GM12878 (cell line): ENCODE measurements at regions not wholly inside any gene's neighbourhood (a gene's known extent, or its start where the extent isn't known, plus 50 kb on each side); places are given as distances from the start of the nearest gene placed in this dataset.

Source experiments
- ATAC-seq: fragments of 200-7000 bp; cut with Tn5 transposase; 3 replicates; pipeline ENCODE4 v1.9.1; 2020; ENCODE audit warnings: mild to moderate bottlenecking, moderate library complexity
- BruUV-seq: library from RNA; stranded (reverse); fragments of 400-500 nt; replicated peaks from 2 replicates; lab custom pipeline; 2021; lab: Mats Ljungman, UMichigan
- CTCF ChIA-PET: fragments of 300-600 bp; sonication (Branson Sonifier 250); formaldehyde crosslinking; extraction: SDS; loops from one replicate; lab custom pipeline; 2021; ENCODE audit warnings: inconsistent platforms; lab: Yijun Ruan, JAX
- POLR2A ChIA-PET: fragments of 350-600 bp; formaldehyde crosslinking; extraction: SDS; loops from one replicate; lab custom pipeline; 2021; ENCODE audit warnings: inconsistent platforms; lab: Charles Lee
- RAD21 ChIA-PET: fragments of 300-600 bp; sonication (Branson Sonifier 250); formaldehyde crosslinking; loops from one replicate; lab custom pipeline; 2023; ENCODE audit warnings: antibody characterized with exemption; ENCODE audit not compliant: unreplicated experiment; lab: Charles Lee
- SMC1A ChIA-PET: fragments of 300-600 bp; sonication (Branson Sonifier 250); formaldehyde crosslinking; loops from one replicate; lab custom pipeline; 2023; ENCODE audit not compliant: unreplicated experiment, uncharacterized antibody; lab: Charles Lee
- DNase-seq: peaks from one replicate; pipeline ENCODE4 v3.0.0-alpha.2; 2011; ENCODE audit warnings: low read depth, low spot score
- FAIRE-seq: peaks from 3 replicates; lab custom pipeline; 2011; peaks lifted over from hg19 to GRCh38; lab: Jason Lieb, UNC
- H2AFZ ChIP-seq: 2 replicates; pipeline ENCODE4 v1.6.0; 2011; ENCODE audit warnings: low read depth, low read length, control low read depth; ENCODE audit not compliant: control insufficient read depth
- H3K27ac ChIP-seq: 2 replicates; pipeline ENCODE4 v1.5.1; 2011; ENCODE audit warnings: control low read depth; ENCODE audit not compliant: control insufficient read depth, insufficient read depth
- H3K27me3 ChIP-seq, 2 experiments: replicated peaks in 1 of 2; 2 replicates each; pipeline versions ENCODE4 v1.6.0 to v1.6.1; 2011; ENCODE audit warnings: low read length in 1 of 2; ENCODE audit not compliant: control insufficient read depth in 2 of 2, insufficient read depth in 2 of 2
- H3K36me3 ChIP-seq, 2 experiments: 2 replicates each; pipeline ENCODE4 v1.5.1; 2011; ENCODE audit warnings: low read length in 1 of 2; ENCODE audit not compliant: control insufficient read depth in 2 of 2, insufficient read depth in 2 of 2
- H3K4me1 ChIP-seq: 2 replicates; pipeline ENCODE4 v1.6.1; 2011; ENCODE audit warnings: mild to moderate bottlenecking, low read length, moderate library complexity, mixed read lengths; ENCODE audit not compliant: control insufficient read depth, insufficient read depth
- H3K4me2 ChIP-seq: 2 replicates; pipeline ENCODE4 v1.6.0; 2011; ENCODE audit warnings: control low read depth; ENCODE audit not compliant: control insufficient read depth, insufficient read depth
- H3K4me3 ChIP-seq: fragments of 200-600 bp; sonication (generic); 2 replicates; pipeline ENCODE4 v1.5.1; 2016
- H3K79me2 ChIP-seq: 2 replicates; pipeline ENCODE4 v1.6.0; 2011; ENCODE audit warnings: low read length; ENCODE audit not compliant: control insufficient read depth, insufficient read depth
- H3K9ac ChIP-seq: 2 replicates; pipeline ENCODE4 v1.8.0; 2011; ENCODE audit warnings: low read length, control low read depth, mixed read lengths; ENCODE audit not compliant: control insufficient read depth, insufficient read depth
- H3K9me3 ChIP-seq: replicated peaks from 3 replicates; pipeline ENCODE4 v1.5.1; 2011; ENCODE audit warnings: mild to moderate bottlenecking, low read length; ENCODE audit not compliant: control insufficient read depth, insufficient read depth
- H4K20me1 ChIP-seq: 2 replicates; pipeline ENCODE4 v1.6.0; 2011; ENCODE audit not compliant: control insufficient read depth, insufficient read depth
- ASH2L ChIP-seq: fragments of 300-600, 200-600 bp; sonication (generic); IDR thresholded peaks from 2 replicates; pipeline ENCODE4 v1.6.1; 2017; ENCODE audit warnings: low read depth, mild to moderate bottlenecking, borderline replicate concordance
- CHD1 ChIP-seq: IDR thresholded peaks from 2 replicates; pipeline ENCODE4 v1.6.1; 2012; ENCODE audit warnings: low read depth, low read length, improper control_type of control experiment
- IRF4 ChIP-seq: IDR thresholded peaks from 2 replicates; pipeline ENCODE4 v1.6.1; 2011; ENCODE audit warnings: low read depth, low read length
- JUND ChIP-seq: IDR thresholded peaks from 2 replicates; pipeline ENCODE4 v1.6.1; 2012; ENCODE audit warnings: low read depth, mild to moderate bottlenecking, low read length, improper control_type of control experiment, moderate library complexity
- MTA2 ChIP-seq: fragments of 450-650 bp; IDR thresholded peaks from 2 replicates; pipeline ENCODE4 v1.6.1; 2016; ENCODE audit warnings: low read depth, mild to moderate bottlenecking, moderate library complexity
- NBN ChIP-seq: fragments of 450-650 bp; IDR thresholded peaks from 2 replicates; pipeline ENCODE4 v1.6.1; 2016
- PAX8 ChIP-seq: fragments of 450-650 bp; IDR thresholded peaks from 2 replicates; pipeline ENCODE4 v1.6.1; 2017; ENCODE audit warnings: mild to moderate bottlenecking, moderate library complexity
- SMAD5 ChIP-seq: IDR thresholded peaks from 2 replicates; pipeline ENCODE4 v1.6.1; 2016; ENCODE audit warnings: antibody characterized with exemption, low read depth
- SUPT20H ChIP-seq: IDR thresholded peaks from 2 replicates; pipeline ENCODE4 v1.6.1; 2011; ENCODE audit warnings: low read depth, mild to moderate bottlenecking, low read length, moderate library complexity, borderline replicate concordance; ENCODE audit not compliant: control insufficient read depth
- TCF3 ChIP-seq: IDR thresholded peaks from 2 replicates; pipeline ENCODE4 v1.6.1; 2012; ENCODE audit warnings: low read depth, mild to moderate bottlenecking, low read length, borderline replicate concordance; ENCODE audit not compliant: insufficient read depth
- WGBS: methylation state at CpG from one replicate; pipeline ENCODE4 v1.1.6; 2016; ENCODE audit warnings: low lambda C conversion rate; ENCODE audit not compliant: insufficient replicate concordance, insufficient coverage; ENCODE audit errors: missing lambda C conversion rate; 5-methylcytosine and 5-hydroxymethylcytosine counted together
- in situ Hi-C: fragments of 300-500 bp; cut with MboI; formaldehyde crosslinking; loops from 9 replicates; pipeline ENCODE4 v1.14.3; 2018; ENCODE audit warnings: mixed read lengths
- intact Hi-C: fragments of 100-400 bp; cut with micrococcal nuclease; formaldehyde crosslinking; loops from one replicate; pipeline ENCODE4 v1.14.2; 2022; ENCODE audit not compliant: unreplicated experiment
- TF ChIP-seq, protein P1 (sequence below): IDR thresholded peaks from 2 replicates; pipeline ENCODE4 v1.6.1; 2012; ENCODE audit warnings: mild to moderate bottlenecking, low read depth, low read length
- TF ChIP-seq, protein P2 (sequence below): fragments of 450-650 bp; IDR thresholded peaks from 2 replicates; pipeline ENCODE4 v1.6.1; 2016; ENCODE audit warnings: mild to moderate bottlenecking
- TF ChIP-seq, protein P3 (sequence below): IDR thresholded peaks from 2 replicates; pipeline ENCODE4 v1.6.1; 2012; ENCODE audit warnings: improper control_type of control experiment, low read depth, low read length; ENCODE audit not compliant: insufficient replicate concordance
- TF ChIP-seq, protein P4 (sequence below): IDR thresholded peaks from 2 replicates; pipeline ENCODE4 v1.6.1; 2011; ENCODE audit warnings: mild to moderate bottlenecking, low read depth, low read length, moderate library complexity; ENCODE audit not compliant: insufficient replicate concordance

DNA sequence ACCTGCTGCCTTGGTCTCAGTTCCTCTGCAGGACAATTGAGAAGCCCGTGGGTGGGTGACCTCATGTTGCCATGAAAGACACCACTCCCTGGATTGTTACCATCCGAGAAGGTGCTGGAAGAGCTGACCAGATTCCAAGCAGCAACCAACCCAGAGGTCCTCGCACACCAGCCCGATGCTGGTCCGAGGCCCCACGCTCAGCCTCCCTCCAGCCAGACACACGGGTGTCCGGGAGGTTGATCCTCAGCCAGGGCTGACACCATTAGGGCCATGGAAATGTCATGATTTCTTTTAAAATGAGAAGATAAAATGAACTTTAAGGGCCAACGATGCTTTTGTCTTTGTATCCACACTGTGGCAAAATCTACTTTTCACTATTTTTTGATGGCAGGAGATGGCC, 242.3 kb downstream of the RBFOX3 start:
- SMC1A ChIA-PET: no interaction called here
- 30% methylated on average over 9 of the region's 9 CpGs for WGBS
- ATAC-seq (no peak), FAIRE-seq (no peak), DNase-seq (no peak)
- no TSS peak for BruUV-seq
- no peaks in the 10 kb centered on the region for H3K4me1 ChIP-seq
- no peak overlapping the region for H3K4me3 ChIP-seq
- H3K27ac ChIP-seq: no peak overlapping the region
- RAD21 ChIA-PET: no interaction called here
- H4K20me1 ChIP-seq: no peaks in the 10 kb centered on the region
- POLR2A ChIA-PET: no interaction called here
- in situ Hi-C loops: no loop called here
- H3K9ac ChIP-seq: no peak overlapping the region
- no peaks in the 10 kb centered on the region for H3K79me2 ChIP-seq
- H3K36me3 ChIP-seq: no peaks in the 10 kb centered on the region
- intact Hi-C loops: no loop called here
- no peak overlapping the region for H3K4me2 ChIP-seq
- H3K27me3 ChIP-seq: peaks cover 0 to 2% of the 10 kb centered on the region in 2 experiments; a peak in 1 of 4 replicates
- CTCF ChIA-PET: no interaction called here
- H2AFZ ChIP-seq: no peak overlapping the region
- no peaks in the 10 kb centered on the region for H3K9me3 ChIP-seq
- TF ChIP-seq SUPT20H (no peak), IRF4 (no peak), SMAD5 (no peak), PAX8 (no peak), NBN (no peak), TCF3 (no peak), CHD1 (no peak), JUND (no peak), MTA2 (no peak), ASH2L (no peak)
- TF ChIP-seq, protein P1, sequence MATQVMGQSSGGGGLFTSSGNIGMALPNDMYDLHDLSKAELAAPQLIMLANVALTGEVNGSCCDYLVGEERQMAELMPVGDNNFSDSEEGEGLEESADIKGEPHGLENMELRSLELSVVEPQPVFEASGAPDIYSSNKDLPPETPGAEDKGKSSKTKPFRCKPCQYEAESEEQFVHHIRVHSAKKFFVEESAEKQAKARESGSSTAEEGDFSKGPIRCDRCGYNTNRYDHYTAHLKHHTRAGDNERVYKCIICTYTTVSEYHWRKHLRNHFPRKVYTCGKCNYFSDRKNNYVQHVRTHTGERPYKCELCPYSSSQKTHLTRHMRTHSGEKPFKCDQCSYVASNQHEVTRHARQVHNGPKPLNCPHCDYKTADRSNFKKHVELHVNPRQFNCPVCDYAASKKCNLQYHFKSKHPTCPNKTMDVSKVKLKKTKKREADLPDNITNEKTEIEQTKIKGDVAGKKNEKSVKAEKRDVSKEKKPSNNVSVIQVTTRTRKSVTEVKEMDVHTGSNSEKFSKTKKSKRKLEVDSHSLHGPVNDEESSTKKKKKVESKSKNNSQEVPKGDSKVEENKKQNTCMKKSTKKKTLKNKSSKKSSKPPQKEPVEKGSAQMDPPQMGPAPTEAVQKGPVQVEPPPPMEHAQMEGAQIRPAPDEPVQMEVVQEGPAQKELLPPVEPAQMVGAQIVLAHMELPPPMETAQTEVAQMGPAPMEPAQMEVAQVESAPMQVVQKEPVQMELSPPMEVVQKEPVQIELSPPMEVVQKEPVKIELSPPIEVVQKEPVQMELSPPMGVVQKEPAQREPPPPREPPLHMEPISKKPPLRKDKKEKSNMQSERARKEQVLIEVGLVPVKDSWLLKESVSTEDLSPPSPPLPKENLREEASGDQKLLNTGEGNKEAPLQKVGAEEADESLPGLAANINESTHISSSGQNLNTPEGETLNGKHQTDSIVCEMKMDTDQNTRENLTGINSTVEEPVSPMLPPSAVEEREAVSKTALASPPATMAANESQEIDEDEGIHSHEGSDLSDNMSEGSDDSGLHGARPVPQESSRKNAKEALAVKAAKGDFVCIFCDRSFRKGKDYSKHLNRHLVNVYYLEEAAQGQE: no peak
- TF ChIP-seq, protein P2, sequence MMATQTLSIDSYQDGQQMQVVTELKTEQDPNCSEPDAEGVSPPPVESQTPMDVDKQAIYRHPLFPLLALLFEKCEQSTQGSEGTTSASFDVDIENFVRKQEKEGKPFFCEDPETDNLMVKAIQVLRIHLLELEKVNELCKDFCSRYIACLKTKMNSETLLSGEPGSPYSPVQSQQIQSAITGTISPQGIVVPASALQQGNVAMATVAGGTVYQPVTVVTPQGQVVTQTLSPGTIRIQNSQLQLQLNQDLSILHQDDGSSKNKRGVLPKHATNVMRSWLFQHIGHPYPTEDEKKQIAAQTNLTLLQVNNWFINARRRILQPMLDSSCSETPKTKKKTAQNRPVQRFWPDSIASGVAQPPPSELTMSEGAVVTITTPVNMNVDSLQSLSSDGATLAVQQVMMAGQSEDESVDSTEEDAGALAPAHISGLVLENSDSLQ: no peak
- TF ChIP-seq, protein P3, sequence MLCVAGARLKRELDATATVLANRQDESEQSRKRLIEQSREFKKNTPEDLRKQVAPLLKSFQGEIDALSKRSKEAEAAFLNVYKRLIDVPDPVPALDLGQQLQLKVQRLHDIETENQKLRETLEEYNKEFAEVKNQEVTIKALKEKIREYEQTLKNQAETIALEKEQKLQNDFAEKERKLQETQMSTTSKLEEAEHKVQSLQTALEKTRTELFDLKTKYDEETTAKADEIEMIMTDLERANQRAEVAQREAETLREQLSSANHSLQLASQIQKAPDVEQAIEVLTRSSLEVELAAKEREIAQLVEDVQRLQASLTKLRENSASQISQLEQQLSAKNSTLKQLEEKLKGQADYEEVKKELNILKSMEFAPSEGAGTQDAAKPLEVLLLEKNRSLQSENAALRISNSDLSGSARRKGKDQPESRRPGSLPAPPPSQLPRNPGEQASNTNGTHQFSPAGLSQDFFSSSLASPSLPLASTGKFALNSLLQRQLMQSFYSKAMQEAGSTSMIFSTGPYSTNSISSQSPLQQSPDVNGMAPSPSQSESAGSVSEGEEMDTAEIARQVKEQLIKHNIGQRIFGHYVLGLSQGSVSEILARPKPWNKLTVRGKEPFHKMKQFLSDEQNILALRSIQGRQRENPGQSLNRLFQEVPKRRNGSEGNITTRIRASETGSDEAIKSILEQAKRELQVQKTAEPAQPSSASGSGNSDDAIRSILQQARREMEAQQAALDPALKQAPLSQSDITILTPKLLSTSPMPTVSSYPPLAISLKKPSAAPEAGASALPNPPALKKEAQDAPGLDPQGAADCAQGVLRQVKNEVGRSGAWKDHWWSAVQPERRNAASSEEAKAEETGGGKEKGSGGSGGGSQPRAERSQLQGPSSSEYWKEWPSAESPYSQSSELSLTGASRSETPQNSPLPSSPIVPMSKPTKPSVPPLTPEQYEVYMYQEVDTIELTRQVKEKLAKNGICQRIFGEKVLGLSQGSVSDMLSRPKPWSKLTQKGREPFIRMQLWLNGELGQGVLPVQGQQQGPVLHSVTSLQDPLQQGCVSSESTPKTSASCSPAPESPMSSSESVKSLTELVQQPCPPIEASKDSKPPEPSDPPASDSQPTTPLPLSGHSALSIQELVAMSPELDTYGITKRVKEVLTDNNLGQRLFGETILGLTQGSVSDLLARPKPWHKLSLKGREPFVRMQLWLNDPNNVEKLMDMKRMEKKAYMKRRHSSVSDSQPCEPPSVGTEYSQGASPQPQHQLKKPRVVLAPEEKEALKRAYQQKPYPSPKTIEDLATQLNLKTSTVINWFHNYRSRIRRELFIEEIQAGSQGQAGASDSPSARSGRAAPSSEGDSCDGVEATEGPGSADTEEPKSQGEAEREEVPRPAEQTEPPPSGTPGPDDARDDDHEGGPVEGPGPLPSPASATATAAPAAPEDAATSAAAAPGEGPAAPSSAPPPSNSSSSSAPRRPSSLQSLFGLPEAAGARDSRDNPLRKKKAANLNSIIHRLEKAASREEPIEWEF: no peak
- TF ChIP-seq, protein P4, sequence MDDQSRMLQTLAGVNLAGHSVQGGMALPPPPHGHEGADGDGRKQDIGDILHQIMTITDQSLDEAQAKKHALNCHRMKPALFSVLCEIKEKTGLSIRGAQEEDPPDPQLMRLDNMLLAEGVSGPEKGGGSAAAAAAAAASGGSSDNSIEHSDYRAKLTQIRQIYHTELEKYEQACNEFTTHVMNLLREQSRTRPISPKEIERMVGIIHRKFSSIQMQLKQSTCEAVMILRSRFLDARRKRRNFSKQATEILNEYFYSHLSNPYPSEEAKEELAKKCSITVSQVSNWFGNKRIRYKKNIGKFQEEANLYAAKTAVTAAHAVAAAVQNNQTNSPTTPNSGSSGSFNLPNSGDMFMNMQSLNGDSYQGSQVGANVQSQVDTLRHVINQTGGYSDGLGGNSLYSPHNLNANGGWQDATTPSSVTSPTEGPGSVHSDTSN: no peak
